ENCODE measurements at regions not wholly inside any gene's neighbourhood (a gene's known extent, or its start where the extent isn't known, plus 50 kb on each side); places are given as distances from the start of the nearest gene placed in this dataset.

- no peak for TF ChIP-seq RXRA (IDR thresholded peaks at IDR 0.05; ENCODE audit: borderline replicate concordance, low read depth)
- no peak for TF ChIP-seq REST (IDR thresholded peaks at IDR 0.05; ENCODE audit: low read depth, low read length)
- TF ChIP-seq EP300 (IDR thresholded peaks at IDR 0.05; ENCODE audit: borderline replicate concordance in 1 of 2, low read depth in 1 of 2, low read length in 1 of 2): no peak
- no peak for TF ChIP-seq JUND (IDR thresholded peaks at IDR 0.05)
- TF ChIP-seq TAF1 (IDR thresholded peaks at IDR 0.05; ENCODE audit: borderline replicate concordance, low read depth, low read length): no peak
- no peak for TF ChIP-seq CTCF (IDR thresholded peaks at IDR 0.05)
- no peak for TF ChIP-seq RAD21 (IDR thresholded peaks at IDR 0.05; ENCODE audit: low read length)
- no peak for TF ChIP-seq USF2 (IDR thresholded peaks at IDR 0.05; ENCODE audit: borderline replicate concordance, low read depth, low read length)
- TF ChIP-seq POLR2AphosphoS5 (IDR thresholded peaks at IDR 0.05; ENCODE audit: low read depth, low read length): no peak
- TF ChIP-seq NFIC (IDR thresholded peaks at IDR 0.05; ENCODE audit: borderline replicate concordance): no peak
- TF ChIP-seq SIN3A (IDR thresholded peaks at IDR 0.05; ENCODE audit: borderline replicate concordance, low read depth, low read length): no peak
- no peak for TF ChIP-seq RCOR1 (IDR thresholded peaks at IDR 0.05; ENCODE audit: low read length)
- TF ChIP-seq FOXJ3 (CRISPR knock-in tag; IDR thresholded peaks at IDR 0.05): no peak
- TF ChIP-seq ZBTB33 (IDR thresholded peaks at IDR 0.05; ENCODE audit: borderline replicate concordance, low read depth): no peak
Observed at GRCh38 chr12:77560714-77561113, 270.0 kb upstream of the NAV3 start.
